K562 (cell line): ENCODE measurements at regions not wholly inside any gene's neighbourhood (a gene's known extent, or its start where the extent isn't known, plus 50 kb on each side); places are given as distances from the start of the nearest gene placed in this dataset.

Experiments used
- ATF1 ChIP-seq, 2 experiments: fragments of 450-650 bp in 1 of 2; IDR thresholded peaks; 2 replicates each; pipeline ENCODE4 v1.6.1; 2016; ENCODE audit warnings: missing compliant biosample characterization in 1 of 2, missing genetic modification characterization in 1 of 2
- C11orf30 ChIP-seq: fragments of 450-650 bp; IDR thresholded peaks from 2 replicates; pipeline ENCODE4 v1.6.1; 2016; ENCODE audit warnings: low read depth, mild to moderate bottlenecking
- CBX1 ChIP-seq: sonication (generic); IDR thresholded peaks from 2 replicates; pipeline ENCODE4 v1.6.1; 2016; ENCODE audit warnings: antibody characterized with exemption, low read depth, mild to moderate bottlenecking
- CTCFL ChIP-seq: IDR thresholded peaks from 2 replicates; pipeline ENCODE4 v1.6.1; 2011; ENCODE audit warnings: borderline replicate concordance, low read depth, mild to moderate bottlenecking, moderate library complexity, low read length; ENCODE audit not compliant: insufficient read depth, poor library complexity, severe bottlenecking
- FOXP1 ChIP-seq: sonication (generic); formaldehyde crosslinking; IDR thresholded peaks from 2 replicates; pipeline ENCODE4 v1.8.0; 2022; ENCODE audit warnings: mild to moderate bottlenecking, missing genetic modification reagents
- FOXP4 ChIP-seq: sonication (generic); formaldehyde crosslinking; IDR thresholded peaks from 2 replicates; pipeline ENCODE4 v1.8.0; 2022; ENCODE audit warnings: mild to moderate bottlenecking, missing genetic modification reagents, borderline replicate concordance
- HOXB6 ChIP-seq: fragments of 250-450 bp; sonication (Bioruptor Pico); IDR thresholded peaks from 2 replicates; pipeline ENCODE4 v1.5.1; 2022; ENCODE audit warnings: mild to moderate bottlenecking, borderline replicate concordance
- NCOR1 ChIP-seq: fragments of 450-650 bp; IDR thresholded peaks from 2 replicates; pipeline ENCODE4 v1.6.1; 2016; ENCODE audit warnings: mild to moderate bottlenecking, moderate library complexity
- SNRNP70 ChIP-seq: fragments of 200-400 bp; formaldehyde crosslinking; optimal IDR thresholded peaks from 2 replicates; pipeline ENCODE3; 2017; ENCODE audit warnings: low read depth, low read length
- TSC22D4 ChIP-seq: fragments of 450-650 bp; IDR thresholded peaks from 2 replicates; pipeline ENCODE4 v1.6.1; 2016; ENCODE audit warnings: missing genetic modification characterization, missing biosample characterization, control low read depth
- YBX1 ChIP-seq: fragments of 450-650 bp; IDR thresholded peaks from 2 replicates; pipeline ENCODE4 v1.7.1; 2016; ENCODE audit warnings: mild to moderate bottlenecking
- ZFPM2 ChIP-seq: fragments of 250-450 bp; sonication (Bioruptor Pico); IDR thresholded peaks from 2 replicates; pipeline ENCODE4 v1.5.1; 2022; ENCODE audit warnings: mild to moderate bottlenecking
- ZNF507 ChIP-seq: conservative IDR thresholded peaks from 2 replicates; pipeline ENCODE4 v1.6.1; 2017; ENCODE audit warnings: missing genetic modification characterization, missing compliant biosample characterization
- ZNF609 ChIP-seq: sonication (generic); formaldehyde crosslinking; IDR thresholded peaks from 2 replicates; pipeline ENCODE4 v1.8.1; 2023; ENCODE audit warnings: missing genetic modification reagents, mild to moderate bottlenecking, borderline replicate concordance

GRCh38 chr4:73674451-73674919 is 54.2 kb upstream of the RASSF6 start (continued):
- TF ChIP-seq CTCFL: no peak
- TF ChIP-seq HOXB6 (CRISPR knock-in tag): no peak
- no peak for TF ChIP-seq ZFPM2
- no peak for TF ChIP-seq FOXP4 (CRISPR knock-in tag)
- TF ChIP-seq SNRNP70: no peak
- no peak for TF ChIP-seq NCOR1
- TF ChIP-seq CBX1: no peak
- TF ChIP-seq YBX1: no peak
- TF ChIP-seq ATF1 (CRISPR knock-in tag; IDR thresholded peaks at IDR 0.05): no peak
- TF ChIP-seq ATF1 (tag; IDR thresholded peaks at IDR 0.05): no peak
- no peak for TF ChIP-seq ZNF507 (tag)
- TF ChIP-seq C11orf30: no peak
- TF ChIP-seq FOXP1 (CRISPR knock-in tag): no peak
- no peak for TF ChIP-seq ZNF609 (CRISPR knock-in tag)
- TF ChIP-seq TSC22D4 (tag): no peak
